Right atrium auricular region (tissue), 2 donors: ENCODE measurements at regions not wholly inside any gene's neighbourhood (a gene's known extent, or its start where the extent isn't known, plus 50 kb on each side); places are given as distances from the start of the nearest gene placed in this dataset.

Experiments used
- DNase-seq: peaks from one replicate; pipeline ENCODE4 v3.0.0-alpha.2; 2019; ENCODE audit warnings: low spot score
- H3K27ac ChIP-seq, 2 donors: fragments of 200-600 bp; sonication (generic); 1 replicate in 1 of 2; 2 replicates in 1 of 2; pipeline ENCODE4 v1.5.1; 2016 to 2019
- H3K27me3 ChIP-seq, 2 donors: fragments of 200-600 bp; sonication (generic); one replicate each; pipeline versions ENCODE4 v1.5.1 to v1.6.0; 2017 to 2019
- H3K36me3 ChIP-seq: fragments of 200-600 bp; sonication (generic); one replicate; pipeline ENCODE4 v1.5.1; 2016
- H3K4me1 ChIP-seq, 2 donors: fragments of 200-600 bp; sonication (generic); one replicate each; pipeline versions ENCODE4 v1.5.1 to v1.6.0; 2017 to 2019
- H3K4me3 ChIP-seq, 2 donors: fragments of 200-600 bp; sonication (generic); 1 replicate in 1 of 2; 2 replicates in 1 of 2; pipeline ENCODE4 v1.5.1; 2017 to 2019; ENCODE audit warnings: mild to moderate bottlenecking in 1 of 2, moderate library complexity in 1 of 2
- H3K9me3 ChIP-seq, 2 donors: fragments of 200-600 bp; sonication (generic); one replicate each; pipeline ENCODE4 v1.5.1; 2019
- CTCF ChIP-seq, 2 donors: fragments of 200-600 bp; sonication (generic); IDR thresholded peaks; one replicate each; pipeline ENCODE4 v1.5.1; 2019; ENCODE audit warnings: antibody characterized with exemption in 2 of 2

GRCh38 chr10:30560326-30560725 lies 69.2 kb downstream of the LYZL2 start:
- H3K27ac ChIP-seq: no peak overlapping the region
- no peaks in the 10 kb centered on the region for H3K9me3 ChIP-seq
- TF ChIP-seq CTCF (IDR thresholded peaks at IDR 0.05): no peak
- H3K4me3 ChIP-seq: no peak overlapping the region
- H3K36me3 ChIP-seq: no peaks in the 10 kb centered on the region
- no peaks in the 10 kb centered on the region for H3K4me1 ChIP-seq
- no peaks in the 10 kb centered on the region for H3K27me3 ChIP-seq
- DNase-seq: no peak

DNA sequence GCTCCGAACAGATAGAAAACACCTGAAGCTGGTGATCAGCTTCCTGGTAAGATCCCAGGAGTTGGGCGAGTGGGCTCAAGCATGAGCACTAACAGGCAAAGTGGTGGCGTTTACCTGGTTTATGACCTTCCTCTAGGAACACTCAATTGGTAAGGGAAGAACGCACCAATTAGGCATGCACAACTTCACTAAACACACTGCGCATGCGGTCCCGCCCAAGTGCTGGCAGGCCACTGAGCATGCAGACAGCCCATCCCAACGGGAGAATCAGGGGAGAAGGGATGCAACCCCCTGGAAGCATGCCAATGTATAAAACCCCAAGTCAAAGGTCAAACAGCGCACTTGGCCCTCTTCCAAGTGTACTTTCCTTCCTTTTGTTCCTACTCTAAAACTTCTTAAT lies 70.4 kb downstream of the LYZL2 start:
- peaks cover 0 to 3% of the 10 kb centered on the region in 2 donors for H3K4me1 ChIP-seq

DNA sequence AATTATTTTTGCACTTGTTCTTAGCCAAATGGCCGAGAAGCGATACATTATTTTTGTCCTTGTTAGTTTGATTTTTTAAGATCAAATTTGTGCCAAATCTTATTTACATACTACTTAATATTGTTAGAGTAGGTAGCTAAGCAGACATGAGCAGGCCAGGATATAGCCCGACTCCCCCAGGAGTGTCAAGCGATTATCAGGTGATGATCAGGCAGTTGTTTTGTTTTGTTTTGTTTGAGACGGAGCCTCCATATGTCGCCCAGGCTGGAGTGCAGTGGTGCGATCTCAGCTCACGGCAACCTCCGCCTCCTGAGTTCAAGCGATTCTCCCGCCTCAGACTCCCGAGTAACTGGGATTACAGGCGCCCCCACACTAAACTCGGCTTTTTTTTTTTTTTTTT lies 71.1 kb downstream of the LYZL2 start:
- no peaks in the 10 kb centered on the region for H3K36me3 ChIP-seq
- peaks cover 0 to 9% of the 10 kb centered on the region in 2 donors for H3K4me1 ChIP-seq

More for the DNA sequence above, 70.4 kb downstream of the LYZL2 start:
- no peak overlapping the region for H3K4me3 ChIP-seq
- no peaks in the 10 kb centered on the region for H3K36me3 ChIP-seq
- no peak for DNase-seq
- no peak overlapping the region for H3K27ac ChIP-seq
- no peaks in the 10 kb centered on the region for H3K9me3 ChIP-seq
- TF ChIP-seq CTCF (IDR thresholded peaks at IDR 0.05): no peak
- no peaks in the 10 kb centered on the region for H3K27me3 ChIP-seq

DNA sequence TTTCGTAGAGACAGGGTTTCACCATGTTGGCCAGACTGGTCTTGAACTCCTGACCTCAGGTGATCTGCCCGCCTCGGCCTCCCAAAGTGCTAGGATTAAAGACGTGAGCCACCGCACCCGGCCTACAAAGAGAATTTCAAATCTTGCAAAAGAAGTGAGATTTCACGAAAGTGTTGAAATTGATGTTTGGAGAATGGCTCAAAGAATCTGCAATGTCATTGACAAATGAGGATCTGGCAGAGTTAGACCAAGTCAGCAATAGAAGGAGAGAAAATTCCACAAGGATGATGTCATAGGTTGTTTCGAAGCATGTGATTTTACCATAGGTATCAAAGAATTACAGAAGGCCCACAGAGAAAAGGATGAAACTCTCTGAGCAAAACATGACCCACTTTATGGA lies 71.7 kb downstream of the LYZL2 start:
- no peaks in the 10 kb centered on the region for H3K36me3 ChIP-seq
- H3K4me1 ChIP-seq: peaks cover 0 to 14% of the 10 kb centered on the region in 2 donors
- no peak overlapping the region for H3K27ac ChIP-seq
- H3K27me3 ChIP-seq: no peaks in the 10 kb centered on the region
- H3K9me3 ChIP-seq: no peaks in the 10 kb centered on the region
- TF ChIP-seq CTCF (IDR thresholded peaks at IDR 0.05): no peak
- no peak overlapping the region for H3K4me3 ChIP-seq
- DNase-seq: no peak

More for the DNA sequence above, 71.1 kb downstream of the LYZL2 start:
- TF ChIP-seq CTCF (IDR thresholded peaks at IDR 0.05): no peak
- no peak overlapping the region for H3K4me3 ChIP-seq
- no peaks in the 10 kb centered on the region for H3K27me3 ChIP-seq
- H3K27ac ChIP-seq: no peak overlapping the region
- H3K9me3 ChIP-seq: no peaks in the 10 kb centered on the region
- no peak for DNase-seq

- no peak overlapping the region for H3K27ac ChIP-seq
- H3K27me3 ChIP-seq: no peaks in the 10 kb centered on the region
- TF ChIP-seq CTCF (IDR thresholded peaks at IDR 0.05): no peak
- no peak for DNase-seq
- H3K9me3 ChIP-seq: no peaks in the 10 kb centered on the region
- peaks cover 0 to 17% of the 10 kb centered on the region in 2 donors for H3K4me1 ChIP-seq
- H3K4me3 ChIP-seq: no peak overlapping the region
- H3K36me3 ChIP-seq: no peaks in the 10 kb centered on the region
These were observed 73.4 kb downstream of the LYZL2 start for GRCh38 chr10:30556189-30556588.

DNA sequence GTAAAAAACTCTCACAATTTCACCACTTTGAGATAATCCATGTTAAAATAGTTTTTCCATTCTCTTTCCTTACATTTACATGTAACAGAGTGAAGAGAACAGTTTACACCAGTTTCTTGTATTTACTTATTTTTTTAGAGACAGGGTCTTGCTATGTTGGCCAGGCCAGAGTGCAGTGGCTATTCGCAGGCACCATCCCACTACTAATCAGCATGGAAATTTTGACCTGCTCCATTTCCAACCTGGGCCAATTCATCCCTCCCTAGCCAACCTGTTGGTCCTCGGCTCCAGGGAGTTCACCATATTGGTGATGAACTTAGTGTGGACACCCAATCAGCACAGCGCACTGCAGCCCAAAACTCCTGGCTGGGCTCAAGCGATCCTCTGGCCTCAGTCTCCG lies 74.1 kb downstream of the LYZL2 start:
- DNase-seq: no peak
- peaks cover 0 to 17% of the 10 kb centered on the region in 2 donors for H3K4me1 ChIP-seq
- H3K27me3 ChIP-seq: no peaks in the 10 kb centered on the region
- H3K4me3 ChIP-seq: no peak overlapping the region
- no peak for TF ChIP-seq CTCF (IDR thresholded peaks at IDR 0.05)
- no peaks in the 10 kb centered on the region for H3K36me3 ChIP-seq
- H3K9me3 ChIP-seq: no peaks in the 10 kb centered on the region
- no peak overlapping the region for H3K27ac ChIP-seq
